ENCODE measurements at regions not wholly inside any gene's neighbourhood (a gene's known extent, or its start where the extent isn't known, plus 50 kb on each side); places are given as distances from the start of the nearest gene placed in this dataset.
"Not testable (repeated sequence)": the region's sequence is repeated elsewhere in the genome, so short reads cannot be mapped to it uniquely, and the experiment has no call there.

GRCh38 chr18:34331343-34331742 lies 106.6 kb upstream of the NOL4 start:
- H3K4me3 ChIP-seq (replicated peaks in 1 of 3; ENCODE audit: insufficient read depth in 1 of 3, low read depth in 2 of 3, low read length in 3 of 3); intact Hi-C loops (cut with micrococcal nuclease; ENCODE audit: unreplicated experiment); H3K9ac ChIP-seq (ENCODE audit: insufficient read depth, low read depth, low read length); H3K27me3 ChIP-seq (ENCODE audit: control insufficient read depth in 1 of 2, insufficient read depth in 2 of 2, low read length in 2 of 2); H4K20me1 ChIP-seq (ENCODE audit: insufficient read depth, low read length); CTCF ChIA-PET (ENCODE audit: low intra/inter-chr PET ratio, low total read pairs); H3K27ac ChIP-seq (ENCODE audit: extremely low read length, insufficient read depth, low read length); H3K36me3 ChIP-seq (replicated peaks in 1 of 2; ENCODE audit: control insufficient read depth in 1 of 2, insufficient read depth in 2 of 2, low read length in 2 of 2); in situ Hi-C loops (cut with HindIII; ENCODE audit: extremely low pct_ligation_motif_present, low pct_unique_long_range_greater_than_20kb); H2AFZ ChIP-seq (ENCODE audit: low read length); ATAC-seq; DNase-seq (ENCODE audit: low spot score); H3K9me3 ChIP-seq (ENCODE audit: low read length); BruUV-seq (replicated peaks); H3K4me1 ChIP-seq (ENCODE audit: insufficient read depth, low read length); POLR2A ChIA-PET; H3K79me2 ChIP-seq (ENCODE audit: insufficient read depth, low read length); FAIRE-seq; TF ChIP-seq FOXA1 (IDR thresholded peaks at IDR 0.05): not testable (repeated sequence)
- TF ChIP-seq FOXA1 (CRISPR knock-in tag; IDR thresholded peaks at IDR 0.05) (peak; percentile 44; the same call in 1 of the 2 replicates), FOXA3 (CRISPR knock-in tag; IDR thresholded peaks at IDR 0.05) (0 out of 2 replicates have a peak, but pooled peaks have one; percentile 10)
- H3K4me2 ChIP-seq (ENCODE audit: low read depth, low read length) = peak overlapping the region; percentile 18; the same call in 1 of the 2 replicates
- WGBS (ENCODE audit: low lambda C conversion rate) = no CpG with 5 or more reads among the region's 15 CpGs

- no peak for FAIRE-seq
- in situ Hi-C loops (cut with HindIII; ENCODE audit: extremely low pct_ligation_motif_present, low pct_unique_long_range_greater_than_20kb) (no loop called here), intact Hi-C loops (cut with micrococcal nuclease; ENCODE audit: unreplicated experiment) (no loop called here)
- ChIA-PET POLR2A (no interaction called here), CTCF (ENCODE audit: low intra/inter-chr PET ratio, low total read pairs) (no interaction called here)
- H3K79me2 ChIP-seq (ENCODE audit: insufficient read depth, low read length) = no peaks in the 10 kb centered on the region
- no peaks in the 10 kb centered on the region for H4K20me1 ChIP-seq (ENCODE audit: insufficient read depth, low read length)
- H3K4me2 ChIP-seq (ENCODE audit: low read depth, low read length) = no peak overlapping the region
- whole genome bisulfite sequencing (ENCODE audit: low lambda C conversion rate) = 0% methylated on average over 1 of the region's 1 CpG
- no peaks in the 10 kb centered on the region for H3K9me3 ChIP-seq (ENCODE audit: low read length)
- BruUV-seq (replicated peaks) = no TSS peak
- ATAC-seq = no peak
- H3K4me3 ChIP-seq (replicated peaks in 1 of 3; ENCODE audit: insufficient read depth in 1 of 3, low read depth in 2 of 3, low read length in 3 of 3) = no peak overlapping the region
- no peak for DNase-seq (ENCODE audit: low spot score)
- no peak overlapping the region for H3K27ac ChIP-seq (ENCODE audit: extremely low read length, insufficient read depth, low read length)
- H2AFZ ChIP-seq (ENCODE audit: low read length) = no peak overlapping the region
- no peaks in the 10 kb centered on the region for H3K36me3 ChIP-seq (replicated peaks in 1 of 2; ENCODE audit: control insufficient read depth in 1 of 2, insufficient read depth in 2 of 2, low read length in 2 of 2)
- no peaks in the 10 kb centered on the region for H3K4me1 ChIP-seq (ENCODE audit: insufficient read depth, low read length)
- H3K27me3 ChIP-seq (ENCODE audit: control insufficient read depth in 1 of 2, insufficient read depth in 2 of 2, low read length in 2 of 2) = no peaks in the 10 kb centered on the region
- H3K9ac ChIP-seq (ENCODE audit: insufficient read depth, low read depth, low read length) = no peak overlapping the region
- TF ChIP-seq, protein P1, sequence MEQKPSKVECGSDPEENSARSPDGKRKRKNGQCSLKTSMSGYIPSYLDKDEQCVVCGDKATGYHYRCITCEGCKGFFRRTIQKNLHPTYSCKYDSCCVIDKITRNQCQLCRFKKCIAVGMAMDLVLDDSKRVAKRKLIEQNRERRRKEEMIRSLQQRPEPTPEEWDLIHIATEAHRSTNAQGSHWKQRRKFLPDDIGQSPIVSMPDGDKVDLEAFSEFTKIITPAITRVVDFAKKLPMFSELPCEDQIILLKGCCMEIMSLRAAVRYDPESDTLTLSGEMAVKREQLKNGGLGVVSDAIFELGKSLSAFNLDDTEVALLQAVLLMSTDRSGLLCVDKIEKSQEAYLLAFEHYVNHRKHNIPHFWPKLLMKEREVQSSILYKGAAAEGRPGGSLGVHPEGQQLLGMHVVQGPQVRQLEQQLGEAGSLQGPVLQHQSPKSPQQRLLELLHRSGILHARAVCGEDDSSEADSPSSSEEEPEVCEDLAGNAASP (CRISPR knock-in tag; IDR thresholded peaks at IDR 0.05; ENCODE audit: borderline replicate concordance) = no peak
- TF ChIP-seq, protein P2, sequence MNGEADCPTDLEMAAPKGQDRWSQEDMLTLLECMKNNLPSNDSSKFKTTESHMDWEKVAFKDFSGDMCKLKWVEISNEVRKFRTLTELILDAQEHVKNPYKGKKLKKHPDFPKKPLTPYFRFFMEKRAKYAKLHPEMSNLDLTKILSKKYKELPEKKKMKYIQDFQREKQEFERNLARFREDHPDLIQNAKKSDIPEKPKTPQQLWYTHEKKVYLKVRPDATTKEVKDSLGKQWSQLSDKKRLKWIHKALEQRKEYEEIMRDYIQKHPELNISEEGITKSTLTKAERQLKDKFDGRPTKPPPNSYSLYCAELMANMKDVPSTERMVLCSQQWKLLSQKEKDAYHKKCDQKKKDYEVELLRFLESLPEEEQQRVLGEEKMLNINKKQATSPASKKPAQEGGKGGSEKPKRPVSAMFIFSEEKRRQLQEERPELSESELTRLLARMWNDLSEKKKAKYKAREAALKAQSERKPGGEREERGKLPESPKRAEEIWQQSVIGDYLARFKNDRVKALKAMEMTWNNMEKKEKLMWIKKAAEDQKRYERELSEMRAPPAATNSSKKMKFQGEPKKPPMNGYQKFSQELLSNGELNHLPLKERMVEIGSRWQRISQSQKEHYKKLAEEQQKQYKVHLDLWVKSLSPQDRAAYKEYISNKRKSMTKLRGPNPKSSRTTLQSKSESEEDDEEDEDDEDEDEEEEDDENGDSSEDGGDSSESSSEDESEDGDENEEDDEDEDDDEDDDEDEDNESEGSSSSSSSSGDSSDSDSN (CRISPR knock-in tag; IDR thresholded peaks at IDR 0.05) = no peak
- TF ChIP-seq SNAPC5 (CRISPR knock-in tag; IDR thresholded peaks at IDR 0.05; ENCODE audit: borderline replicate concordance) = no peak
- no peak for TF ChIP-seq SNAPC4 (CRISPR knock-in tag; IDR thresholded peaks at IDR 0.05)
- TF ChIP-seq, protein P3, sequence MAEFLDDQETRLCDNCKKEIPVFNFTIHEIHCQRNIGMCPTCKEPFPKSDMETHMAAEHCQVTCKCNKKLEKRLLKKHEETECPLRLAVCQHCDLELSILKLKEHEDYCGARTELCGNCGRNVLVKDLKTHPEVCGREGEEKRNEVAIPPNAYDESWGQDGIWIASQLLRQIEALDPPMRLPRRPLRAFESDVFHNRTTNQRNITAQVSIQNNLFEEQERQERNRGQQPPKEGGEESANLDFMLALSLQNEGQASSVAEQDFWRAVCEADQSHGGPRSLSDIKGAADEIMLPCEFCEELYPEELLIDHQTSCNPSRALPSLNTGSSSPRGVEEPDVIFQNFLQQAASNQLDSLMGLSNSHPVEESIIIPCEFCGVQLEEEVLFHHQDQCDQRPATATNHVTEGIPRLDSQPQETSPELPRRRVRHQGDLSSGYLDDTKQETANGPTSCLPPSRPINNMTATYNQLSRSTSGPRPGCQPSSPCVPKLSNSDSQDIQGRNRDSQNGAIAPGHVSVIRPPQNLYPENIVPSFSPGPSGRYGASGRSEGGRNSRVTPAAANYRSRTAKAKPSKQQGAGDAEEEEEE (CRISPR knock-in tag; IDR thresholded peaks at IDR 0.05; ENCODE audit: borderline replicate concordance) = no peak
Measured at GRCh38 chr18:34339155-34339554, 114.4 kb upstream of the NOL4 start.
